Caki2 (cell line): ENCODE measurements at regions not wholly inside any gene's neighbourhood (a gene's known extent, or its start where the extent isn't known, plus 50 kb on each side); places are given as distances from the start of the nearest gene placed in this dataset.
"Not testable (repeated sequence)": the region's sequence is repeated elsewhere in the genome, so short reads cannot be mapped to it uniquely, and the experiment has no call there.

ENCODE experiments used
- DNase-seq: peaks from one replicate; pipeline ENCODE4 v3.0.0-alpha.2; 2015; ENCODE audit warnings: low read depth
- in situ Hi-C: cut with HindIII; loops from 2 replicates; pipeline ENCODE4 v1.10.0; 2016; ENCODE audit warnings: low sequenced_read_pairs, low pct_unique_long_range_greater_than_20kb, mixed read lengths

- DNase-seq, in situ Hi-C loops: not testable (repeated sequence)
These were observed 53.4 kb downstream of the AHSP start for GRCh38 chr16:31581065-31581464.

DNA sequence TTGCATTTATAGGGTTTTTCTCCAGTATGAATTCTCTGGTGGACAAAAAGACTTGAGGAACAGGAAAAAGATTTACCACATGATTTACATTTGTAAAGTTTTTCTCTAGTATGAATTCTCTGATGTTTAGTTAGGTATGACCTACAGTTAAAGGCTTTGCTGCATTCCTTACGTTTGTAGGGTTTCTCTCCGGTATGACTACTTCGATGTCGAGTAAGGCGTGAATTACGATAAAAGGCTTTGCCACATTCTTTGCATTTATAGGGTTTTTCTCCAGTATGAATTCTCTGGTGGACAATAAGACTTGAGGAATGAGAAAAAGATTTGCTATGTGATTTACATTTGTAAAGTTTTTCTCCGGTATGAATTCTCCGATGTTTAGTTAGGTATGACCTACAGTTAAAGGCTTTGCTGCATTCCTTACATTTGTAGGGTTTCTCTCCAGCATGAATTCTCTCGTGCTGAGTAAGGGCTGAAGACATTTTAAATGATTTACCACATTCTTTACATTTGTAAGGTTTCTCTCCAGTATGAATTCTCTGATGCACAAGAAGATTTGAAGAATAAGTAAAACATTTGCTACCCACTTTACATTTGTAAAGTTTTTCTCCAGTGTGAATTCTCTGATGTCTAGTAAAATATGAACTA, 74.2 kb downstream of the AHSP start:
- DNase-seq, in situ Hi-C loops: not testable (repeated sequence)

- no peak for DNase-seq
- in situ Hi-C loops, result no loop called here
These were observed 90.4 kb downstream of the AHSP start for GRCh38 chr16:31618130-31618529.

DNA sequence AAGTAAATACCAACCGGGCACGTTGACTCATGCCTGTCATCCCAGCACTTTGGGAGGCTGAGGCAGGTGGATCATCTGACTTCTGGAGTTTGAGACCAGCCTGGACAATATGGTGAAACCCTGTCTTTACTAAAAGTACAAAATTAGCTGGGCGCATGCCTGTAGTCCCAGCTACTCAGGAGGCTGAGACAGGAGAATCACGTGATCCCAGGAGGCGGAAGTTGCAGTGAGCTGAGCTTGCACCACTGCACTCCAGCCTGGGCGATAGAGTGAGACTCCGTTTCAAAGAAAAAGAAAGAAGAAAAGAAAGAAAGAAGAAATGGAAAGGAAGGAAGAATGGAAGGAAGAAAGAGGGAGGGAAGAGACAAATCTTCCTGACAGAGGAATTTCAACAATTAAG, 108.7 kb downstream of the AHSP start:
- in situ Hi-C loops, result no loop called here
- no peak for DNase-seq

DNA sequence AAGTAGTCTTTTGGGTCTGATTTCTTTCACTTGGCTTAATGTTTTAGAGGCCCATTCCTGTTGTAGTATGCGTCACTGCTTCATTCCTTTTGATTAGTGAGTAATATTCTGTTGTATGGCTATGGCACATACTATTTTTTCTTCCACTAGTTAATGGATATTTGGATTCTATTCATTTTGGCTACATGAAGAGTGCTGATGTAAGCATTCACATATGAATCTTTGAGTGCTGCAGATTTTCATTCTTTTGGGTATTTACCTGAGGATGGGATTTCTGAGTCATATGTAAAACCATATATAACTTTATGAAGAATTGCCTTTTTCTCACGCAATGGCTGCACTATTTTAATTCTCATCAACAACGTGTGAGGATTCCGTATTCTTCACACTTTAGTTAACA, 113.6 kb downstream of the AHSP start:
- DNase-seq, result no peak
- in situ Hi-C loops, result no loop called here

- in situ Hi-C loops, DNase-seq: not testable (repeated sequence)
These were observed 128.0 kb downstream of the AHSP start for GRCh38 chr16:31655674-31656073.

DNA sequence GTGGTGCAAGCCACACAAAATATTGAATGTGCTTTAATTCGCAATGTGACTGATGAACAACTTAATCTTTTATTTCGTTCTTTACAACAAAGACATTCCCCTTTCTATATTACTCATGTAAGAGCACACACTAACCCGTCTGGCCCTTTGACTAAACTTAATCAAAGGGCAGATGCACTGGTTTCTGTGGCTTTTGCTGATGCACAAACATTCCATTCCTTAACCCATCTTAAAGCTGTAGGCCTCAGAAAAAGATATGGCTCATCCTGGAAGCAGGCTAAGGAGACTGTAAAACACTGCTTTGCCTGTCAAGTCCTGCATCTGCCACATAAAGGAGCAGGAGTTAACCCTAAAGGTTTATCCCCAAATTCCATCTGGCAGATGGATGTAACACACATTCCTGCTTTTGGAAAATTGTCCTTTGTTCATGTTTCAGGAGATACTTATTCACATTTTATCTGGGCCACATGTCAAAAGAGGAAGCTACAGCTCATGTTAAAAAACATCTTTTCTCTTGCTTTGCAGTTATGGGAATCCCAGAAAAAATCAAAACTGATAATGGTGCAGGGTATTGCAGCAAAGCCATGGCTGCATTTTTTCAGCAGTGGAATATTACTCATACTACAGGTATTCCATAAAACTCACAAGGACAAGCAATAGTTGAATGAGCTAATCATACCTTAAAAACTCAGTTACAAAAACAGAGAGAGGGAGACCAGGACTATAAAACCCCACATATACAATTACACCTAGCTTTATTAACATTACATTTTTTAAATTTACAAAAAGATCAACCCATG, 137.2 kb downstream of the AHSP start:
- no peak for DNase-seq
- in situ Hi-C loops, result no loop called here

DNA sequence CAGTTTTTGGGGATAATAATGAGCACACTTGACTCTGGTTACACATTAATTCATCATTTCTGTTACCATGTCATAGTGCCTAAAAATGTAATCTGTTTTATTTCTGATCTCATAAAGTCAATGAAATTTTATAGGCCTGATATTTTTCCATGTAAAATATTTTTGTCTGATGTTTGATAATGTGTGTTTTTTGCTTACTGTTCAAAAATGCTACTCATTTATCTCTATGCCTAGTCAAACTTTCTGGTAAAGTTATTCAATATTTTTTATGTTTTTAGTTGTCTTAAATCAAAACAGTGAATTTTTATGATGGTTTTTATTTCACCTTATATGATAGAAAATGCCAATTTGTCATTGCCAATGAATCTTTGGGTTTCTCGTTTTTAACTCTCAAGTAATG, 147.0 kb downstream of the AHSP start:
- in situ Hi-C loops, result no loop called here
- no peak for DNase-seq

GRCh38 chr16:31676731-31677130, 149.0 kb downstream of the AHSP start:
- no peak for DNase-seq

GRCh38 chr16:31678649-31679325, 151.1 kb downstream of the AHSP start:
- DNase-seq, result no peak
- in situ Hi-C loops, result no loop called here

More at GRCh38 chr16:31676731-31677130, 149.0 kb downstream of the AHSP start:
- in situ Hi-C loops, result no loop called here

- DNase-seq, in situ Hi-C loops: not testable (repeated sequence)
These were observed 161.6 kb downstream of the AHSP start for GRCh38 chr16:31689331-31689730.

DNA sequence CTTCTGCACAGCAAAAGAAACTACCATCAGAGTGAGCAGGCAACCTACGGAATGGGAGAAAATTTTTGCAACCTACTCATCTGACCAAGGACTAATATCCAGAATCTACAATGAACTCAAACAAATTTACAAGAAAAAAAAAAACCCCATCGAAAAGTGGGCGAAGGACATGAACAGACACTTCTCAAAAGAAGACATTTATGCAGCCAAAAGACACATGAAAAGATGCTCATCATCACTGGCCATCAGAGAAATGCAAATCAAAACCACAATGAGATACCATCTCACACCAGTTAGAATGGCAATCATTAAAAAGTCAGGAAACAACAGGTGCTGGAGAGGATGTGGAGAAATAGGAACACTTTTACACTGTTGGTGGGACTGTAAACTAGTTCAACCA, 164.6 kb downstream of the AHSP start:
- DNase-seq, in situ Hi-C loops: not testable (repeated sequence)

DNA sequence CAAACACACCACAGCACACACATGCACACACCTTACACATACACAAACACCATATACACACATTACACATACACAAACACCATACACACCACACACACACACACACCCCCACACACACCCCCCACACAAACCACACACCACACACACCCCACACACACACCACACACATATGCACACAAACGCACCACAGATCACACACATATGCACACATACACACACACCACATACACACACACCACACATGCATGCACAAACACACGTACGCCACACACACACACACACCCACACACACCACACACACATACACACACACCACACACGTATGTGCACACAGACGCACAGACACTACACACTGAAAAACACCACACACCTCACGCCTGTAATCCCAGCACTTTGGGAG, 166.0 kb downstream of the AHSP start:
- in situ Hi-C loops, result no loop called here
- no peak for DNase-seq

DNA sequence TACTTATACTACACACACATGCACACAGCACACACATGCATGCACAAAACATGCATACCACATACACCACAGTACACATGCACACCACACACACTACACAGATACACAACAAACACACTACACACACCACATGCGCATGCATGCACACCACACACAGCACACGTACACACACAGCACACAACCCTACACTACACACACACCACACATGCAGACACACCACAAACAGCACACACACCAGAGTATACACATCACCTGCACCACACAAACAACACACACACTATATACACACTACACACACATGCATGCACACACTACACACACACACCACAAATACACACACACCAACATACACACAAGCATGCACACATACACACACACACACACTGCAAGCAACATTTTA, 166.8 kb downstream of the AHSP start:
- in situ Hi-C loops, result no loop called here
- DNase-seq, result no peak

DNA sequence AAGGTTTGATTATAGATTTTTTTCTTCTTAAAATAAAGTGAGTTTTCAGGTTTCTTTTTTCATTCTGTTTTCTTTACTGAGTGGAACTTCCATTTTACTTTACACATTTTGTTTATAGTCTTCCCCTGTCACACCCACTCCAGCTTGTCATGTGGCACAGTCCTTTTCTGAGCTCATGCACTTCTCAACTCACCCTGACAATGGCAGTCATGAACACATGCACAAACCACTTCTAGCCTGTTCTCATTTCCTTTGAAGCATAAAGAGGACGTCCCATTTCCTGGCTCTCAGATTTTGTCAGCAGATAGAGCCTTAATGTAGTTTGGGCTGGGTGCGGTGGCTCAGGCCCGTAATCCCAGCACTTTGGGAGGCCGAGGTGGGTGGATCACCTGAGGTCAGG, 168.0 kb downstream of the AHSP start:
- in situ Hi-C loops, result no loop called here

GRCh38 chr16:31696968-31697743, 169.5 kb downstream of the AHSP start:
- in situ Hi-C loops, result no loop called here

More for the DNA sequence above, 168.0 kb downstream of the AHSP start:
- DNase-seq, result no peak

GRCh38 chr16:31697744-31698125, 170.0 kb downstream of the AHSP start:
- no peak for DNase-seq
- in situ Hi-C loops, result no loop called here

More at GRCh38 chr16:31696968-31697743, 169.5 kb downstream of the AHSP start:
- peak; percentile 21 for DNase-seq

DNA sequence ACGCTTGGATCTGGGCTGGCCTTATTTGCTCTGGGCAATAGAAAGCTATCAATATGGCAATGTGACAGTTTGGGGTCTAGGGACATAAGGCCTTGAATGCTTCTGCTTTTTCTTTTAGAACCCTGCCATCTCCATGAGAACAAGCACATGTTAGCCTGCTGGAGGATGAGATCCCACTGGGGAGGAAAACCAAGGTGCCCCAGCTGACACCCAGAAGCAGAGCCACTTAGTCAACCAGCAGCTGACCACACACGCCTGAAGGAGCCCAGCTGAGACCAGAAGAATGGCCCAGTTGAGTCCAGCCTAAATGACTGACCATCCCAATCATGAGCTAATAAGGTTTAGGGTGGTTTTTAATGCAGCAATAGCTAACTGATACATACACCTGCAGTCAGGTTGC, 171.2 kb downstream of the AHSP start:
- in situ Hi-C loops, result no loop called here
- DNase-seq, result no peak
